ENCODE measurements at regions not wholly inside any gene's neighbourhood (a gene's known extent, or its start where the extent isn't known, plus 50 kb on each side); places are given as distances from the start of the nearest gene placed in this dataset.

GRCh38 chr12:82097877-82098276, 260.3 kb downstream of the CCDC59 start (continued):
- TF ChIP-seq HEY1 (CRISPR knock-in tag; IDR thresholded peaks at IDR 0.05; ENCODE audit: borderline replicate concordance): no peak

- no CpG with 5 or more reads among the region's 1 CpG for WGBS (ENCODE audit: insufficient coverage, low coverage, missing lambda C conversion rate)
- no peak overlapping the region for H3K27ac ChIP-seq (ENCODE audit: extremely low read depth, low read depth, low read length)
- H3K9me3 ChIP-seq (replicated peaks; ENCODE audit: control insufficient read depth, insufficient read depth, low read depth, low read length): no peaks in the 10 kb centered on the region
- H3K4me1 ChIP-seq (replicated peaks in 1 of 2; ENCODE audit: control insufficient read depth in 2 of 2, insufficient read depth in 2 of 2, low read length in 2 of 2): no peaks in the 10 kb centered on the region
- CTCF ChIA-PET (ENCODE audit: low intra/inter-chr PET ratio): no interaction called here
- no peaks in the 10 kb centered on the region for H3K9me1 ChIP-seq (ENCODE audit: control insufficient read depth, insufficient read depth, low read length)
- intact Hi-C loops (cut with micrococcal nuclease) (no loop called here), in situ Hi-C loops (cut with MboI) (no loop called here)
- TF ChIP-seq ZNF764 (CRISPR knock-in tag; IDR thresholded peaks at IDR 0.05; ENCODE audit: low read depth): no peak
- no peak for TF ChIP-seq HDAC3 (IDR thresholded peaks at IDR 0.05; ENCODE audit: borderline replicate concordance, partially characterized antibody)
- no peak for TF ChIP-seq NCOA4 (IDR thresholded peaks at IDR 0.05; ENCODE audit: partially characterized antibody)
- no peak for TF ChIP-seq CHD2 (IDR thresholded peaks at IDR 0.05; ENCODE audit: low read depth, low read length)
- H3K4me2 ChIP-seq (ENCODE audit: insufficient read depth, low read length): no peak overlapping the region
- POLR2A ChIA-PET: no interaction called here
- no peaks in the 10 kb centered on the region for H3K27me3 ChIP-seq (ENCODE audit: control insufficient read depth in 2 of 2, insufficient read depth in 2 of 2, low read length in 2 of 2)
- no peaks in the 10 kb centered on the region for H4K20me1 ChIP-seq (replicated peaks; ENCODE audit: control insufficient read depth, insufficient read depth, low read length)
- ATAC-seq: no peak
- H3K4me3 ChIP-seq: no peak overlapping the region
- no peak for FAIRE-seq
- no peak for DNase-seq (ENCODE audit: extremely low read depth in 1 of 4, low spot score in 3 of 4)
- H3K36me3 ChIP-seq (ENCODE audit: control insufficient read depth, insufficient read depth, low read length): no peaks in the 10 kb centered on the region
- no peaks in the 10 kb centered on the region for H3K79me2 ChIP-seq (ENCODE audit: control insufficient read depth, insufficient read depth, low read length)
- no TSS peak for BruUV-seq (replicated peaks)
- H3K9ac ChIP-seq (ENCODE audit: insufficient read depth in 1 of 2, low read depth in 2 of 2, low read length in 2 of 2): no peak overlapping the region
- H2AFZ ChIP-seq (ENCODE audit: low read depth, low read length): no peak overlapping the region
These were observed 260.7 kb downstream of the CCDC59 start for GRCh38 chr12:82097438-82097837.

GRCh38 chr12:82090165-82090564, 268.0 kb downstream of the CCDC59 start:
- no peak overlapping the region for H3K4me3 ChIP-seq
- no peaks in the 10 kb centered on the region for H4K20me1 ChIP-seq (replicated peaks; ENCODE audit: control insufficient read depth, insufficient read depth, low read length)
- BruUV-seq (replicated peaks): no TSS peak
- ChIA-PET POLR2A (no interaction called here), CTCF (ENCODE audit: low intra/inter-chr PET ratio) (no interaction called here)
- no peak overlapping the region for H3K9ac ChIP-seq (ENCODE audit: insufficient read depth in 1 of 2, low read depth in 2 of 2, low read length in 2 of 2)
- intact Hi-C loops (cut with micrococcal nuclease) (no loop called here), in situ Hi-C loops (cut with MboI) (no loop called here)
- no peaks in the 10 kb centered on the region for H3K9me3 ChIP-seq (replicated peaks; ENCODE audit: control insufficient read depth, insufficient read depth, low read depth, low read length)
- H3K27me3 ChIP-seq (ENCODE audit: control insufficient read depth in 2 of 2, insufficient read depth in 2 of 2, low read length in 2 of 2): no peaks in the 10 kb centered on the region
- no peaks in the 10 kb centered on the region for H3K79me2 ChIP-seq (ENCODE audit: control insufficient read depth, insufficient read depth, low read length)
- FAIRE-seq: no peak
- no peaks in the 10 kb centered on the region for H3K4me1 ChIP-seq (replicated peaks in 1 of 2; ENCODE audit: control insufficient read depth in 2 of 2, insufficient read depth in 2 of 2, low read length in 2 of 2)
- H2AFZ ChIP-seq (ENCODE audit: low read depth, low read length): no peak overlapping the region
- H3K27ac ChIP-seq (ENCODE audit: extremely low read depth, low read depth, low read length): no peak overlapping the region
- DNase-seq (ENCODE audit: extremely low read depth in 1 of 4, low spot score in 3 of 4): no peak
- no peak overlapping the region for H3K4me2 ChIP-seq (ENCODE audit: insufficient read depth, low read length)
- no peaks in the 10 kb centered on the region for H3K36me3 ChIP-seq (ENCODE audit: control insufficient read depth, insufficient read depth, low read length)
- ATAC-seq: no peak
- WGBS (ENCODE audit: insufficient coverage, low coverage, missing lambda C conversion rate): 0% methylated on average over 1 of the region's 1 CpG
- no peaks in the 10 kb centered on the region for H3K9me1 ChIP-seq (ENCODE audit: control insufficient read depth, insufficient read depth, low read length)
- no peak for TF ChIP-seq CEBPB (tag; IDR thresholded peaks at IDR 0.05)
- TF ChIP-seq MED1 (CRISPR knock-in tag; IDR thresholded peaks at IDR 0.05; ENCODE audit: borderline replicate concordance): no peak
- no peak for TF ChIP-seq KLF13 (tag; IDR thresholded peaks at IDR 0.05; ENCODE audit: borderline replicate concordance, low read depth)
- TF ChIP-seq GABPB2 (CRISPR knock-in tag; conservative IDR thresholded peaks at IDR 0.05): no peak
- no peak for TF ChIP-seq ZNF707 (CRISPR knock-in tag; conservative IDR thresholded peaks at IDR 0.05)
- no peak for TF ChIP-seq IRF2 (CRISPR knock-in tag; IDR thresholded peaks at IDR 0.05)
- TF ChIP-seq ID3 (CRISPR knock-in tag; IDR thresholded peaks at IDR 0.05): no peak
- TF ChIP-seq ID3 (tag; IDR thresholded peaks at IDR 0.05): no peak

All from K562 (cell line).